ENCODE measurements at regions not wholly inside any gene's neighbourhood (a gene's known extent, or its start where the extent isn't known, plus 50 kb on each side); places are given as distances from the start of the nearest gene placed in this dataset.

DNA sequence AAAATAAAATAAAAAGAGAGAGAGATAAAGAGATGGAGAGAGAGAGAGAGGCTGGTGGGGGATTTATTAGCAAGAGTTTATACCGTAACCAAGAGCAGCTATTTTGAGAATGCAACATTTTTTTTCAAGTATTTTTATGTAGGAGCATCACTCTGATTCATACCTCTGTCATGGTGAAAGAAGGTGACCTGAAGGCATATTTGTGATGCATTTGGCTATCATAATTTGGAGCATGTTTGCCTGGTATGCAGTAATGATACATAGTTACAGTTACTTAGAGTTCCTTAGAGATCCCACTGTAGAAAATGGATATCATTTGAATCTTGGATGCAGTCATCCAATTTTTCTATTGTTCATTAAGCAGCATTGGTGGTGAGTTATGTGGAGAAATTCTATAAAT, 1472.4 kb downstream of the SI start:
- no peaks in the 10 kb centered on the region for H4K20me1 ChIP-seq (ENCODE audit: control insufficient read depth, insufficient read depth, low read length, poor library complexity, severe bottlenecking)
- Mint-ChIP-seq H3K4me3 (no peak overlapping the region), H3K27me3 (no peaks in the 10 kb centered on the region), H3K9me3 (ENCODE audit: insufficient read depth) (no peaks in the 10 kb centered on the region), H3K4me1 (no peaks in the 10 kb centered on the region), H3K27ac (no peak overlapping the region)
- no peaks in the 10 kb centered on the region for H3K79me2 ChIP-seq (ENCODE audit: control insufficient read depth, insufficient read depth, low read length)
- no peaks in the 10 kb centered on the region for H3K36me3 ChIP-seq (replicated peaks in 1 of 2; ENCODE audit: control extremely low read depth in 1 of 2, control insufficient read depth in 1 of 2, extremely low read depth in 1 of 2, insufficient read depth in 2 of 2, low read length in 1 of 2)
- H3K4me3 ChIP-seq (ENCODE audit: control extremely low read depth in 1 of 5, extremely low read depth in 1 of 5, insufficient read depth in 1 of 5, low read depth in 2 of 5, low read length in 4 of 5): no peak overlapping the region
- WGBS (ENCODE audit: insufficient coverage): no CpG with 5 or more reads among the region's 1 CpG
- H3K9ac ChIP-seq (ENCODE audit: low read length): no peak overlapping the region
- ChIA-PET POLR2A (no interaction called here), CTCF (no interaction called here)
- TF ChIP-seq EZH2 (IDR thresholded peaks at IDR 0.05; ENCODE audit: borderline replicate concordance, insufficient read depth, low read depth, low read length, poor library complexity, severe bottlenecking): no peak
- TF ChIP-seq, protein P1, sequence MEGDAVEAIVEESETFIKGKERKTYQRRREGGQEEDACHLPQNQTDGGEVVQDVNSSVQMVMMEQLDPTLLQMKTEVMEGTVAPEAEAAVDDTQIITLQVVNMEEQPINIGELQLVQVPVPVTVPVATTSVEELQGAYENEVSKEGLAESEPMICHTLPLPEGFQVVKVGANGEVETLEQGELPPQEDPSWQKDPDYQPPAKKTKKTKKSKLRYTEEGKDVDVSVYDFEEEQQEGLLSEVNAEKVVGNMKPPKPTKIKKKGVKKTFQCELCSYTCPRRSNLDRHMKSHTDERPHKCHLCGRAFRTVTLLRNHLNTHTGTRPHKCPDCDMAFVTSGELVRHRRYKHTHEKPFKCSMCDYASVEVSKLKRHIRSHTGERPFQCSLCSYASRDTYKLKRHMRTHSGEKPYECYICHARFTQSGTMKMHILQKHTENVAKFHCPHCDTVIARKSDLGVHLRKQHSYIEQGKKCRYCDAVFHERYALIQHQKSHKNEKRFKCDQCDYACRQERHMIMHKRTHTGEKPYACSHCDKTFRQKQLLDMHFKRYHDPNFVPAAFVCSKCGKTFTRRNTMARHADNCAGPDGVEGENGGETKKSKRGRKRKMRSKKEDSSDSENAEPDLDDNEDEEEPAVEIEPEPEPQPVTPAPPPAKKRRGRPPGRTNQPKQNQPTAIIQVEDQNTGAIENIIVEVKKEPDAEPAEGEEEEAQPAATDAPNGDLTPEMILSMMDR (IDR thresholded peaks at IDR 0.05): no peak
- no peak overlapping the region for H3K4me2 ChIP-seq (replicated peaks; ENCODE audit: low read depth, low read length, poor library complexity, severe bottlenecking)
- H3K4me1 ChIP-seq (ENCODE audit: control insufficient read depth in 2 of 2, insufficient read depth in 2 of 2, low read length in 2 of 2): no peaks in the 10 kb centered on the region
- DNase-seq (no peak), ATAC-seq (ENCODE audit: low read depth) (no peak)
- H3K27me3 ChIP-seq (replicated peaks in 1 of 4; ENCODE audit: control extremely low read depth in 1 of 4, control insufficient read depth in 3 of 4, insufficient read depth in 4 of 4, low read length in 3 of 4): no peaks in the 10 kb centered on the region
- H3K27ac ChIP-seq (ENCODE audit: low read length in 2 of 2): no peak overlapping the region
- no peaks in the 10 kb centered on the region for H3K9me3 ChIP-seq (ENCODE audit: control extremely low read depth in 1 of 3, control insufficient read depth in 2 of 3, insufficient read depth in 1 of 3, low read length in 2 of 3)
- no peak overlapping the region for H2AFZ ChIP-seq (ENCODE audit: insufficient read depth, low read depth, low read length, poor library complexity, severe bottlenecking)
- intact Hi-C loops (cut with micrococcal nuclease): no loop called here

DNA sequence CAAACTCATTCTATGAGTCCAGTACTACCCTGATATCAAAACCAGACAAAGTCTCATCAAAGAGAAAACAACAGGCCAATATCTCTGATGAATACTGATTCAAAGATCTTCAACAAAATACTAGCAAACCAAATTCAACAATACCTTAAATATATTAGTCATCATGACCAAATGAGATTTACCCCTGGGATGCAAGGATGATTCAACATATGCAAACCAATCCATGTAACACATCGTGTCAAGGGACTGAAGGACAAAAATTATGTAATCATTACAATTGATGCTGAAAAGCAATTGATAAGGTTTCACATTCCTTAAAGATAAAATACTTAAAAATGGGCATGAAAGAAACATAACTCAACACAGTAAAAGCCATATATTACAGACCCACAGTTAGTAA, 1476.9 kb downstream of the SI start:
- Histone ChIP-seq H3K4me2 (replicated peaks; ENCODE audit: low read depth, low read length, poor library complexity, severe bottlenecking) (no peak overlapping the region), H3K4me1 (ENCODE audit: control insufficient read depth in 2 of 2, insufficient read depth in 2 of 2, low read length in 2 of 2) (no peaks in the 10 kb centered on the region), H3K79me2 (ENCODE audit: control insufficient read depth, insufficient read depth, low read length) (no peaks in the 10 kb centered on the region), H3K27me3 (replicated peaks in 1 of 4; ENCODE audit: control extremely low read depth in 1 of 4, control insufficient read depth in 3 of 4, insufficient read depth in 4 of 4, low read length in 3 of 4) (no peaks in the 10 kb centered on the region), H2AFZ (ENCODE audit: insufficient read depth, low read depth, low read length, poor library complexity, severe bottlenecking) (no peak overlapping the region), H3K27ac (ENCODE audit: low read length in 2 of 2) (no peak overlapping the region), H4K20me1 (ENCODE audit: control insufficient read depth, insufficient read depth, low read length, poor library complexity, severe bottlenecking) (no peaks in the 10 kb centered on the region), H3K4me3 (ENCODE audit: control extremely low read depth in 1 of 5, extremely low read depth in 1 of 5, insufficient read depth in 1 of 5, low read depth in 2 of 5, low read length in 4 of 5) (no peak overlapping the region), H3K9ac (ENCODE audit: low read length) (no peak overlapping the region), H3K36me3 (replicated peaks in 1 of 2; ENCODE audit: control extremely low read depth in 1 of 2, control insufficient read depth in 1 of 2, extremely low read depth in 1 of 2, insufficient read depth in 2 of 2, low read length in 1 of 2) (no peaks in the 10 kb centered on the region), H3K9me3 (ENCODE audit: control extremely low read depth in 1 of 3, control insufficient read depth in 2 of 3, insufficient read depth in 1 of 3, low read length in 2 of 3) (peaks cover 0 to 4% (median 0%) of the 10 kb centered on the region in 3 donors)
- no peak for TF ChIP-seq EZH2 (IDR thresholded peaks at IDR 0.05; ENCODE audit: borderline replicate concordance, insufficient read depth, low read depth, low read length, poor library complexity, severe bottlenecking)
- TF ChIP-seq, protein P1 (IDR thresholded peaks at IDR 0.05): no peak
- WGBS (ENCODE audit: insufficient coverage): no CpG with 5 or more reads among the region's 1 CpG
- ATAC-seq (ENCODE audit: low read depth) (no peak), DNase-seq (no peak)
- no peaks in the 10 kb centered on the region for H3K4me1 Mint-ChIP-seq
- H3K27me3 Mint-ChIP-seq: no peaks in the 10 kb centered on the region
- ChIA-PET POLR2A (no interaction called here), CTCF (no interaction called here)
- H3K9me3 Mint-ChIP-seq (ENCODE audit: insufficient read depth): no peaks in the 10 kb centered on the region
- H3K27ac Mint-ChIP-seq: no peak overlapping the region
- intact Hi-C loops (cut with micrococcal nuclease): no loop called here
- H3K4me3 Mint-ChIP-seq: no peak overlapping the region

Measured in B cell (primary cell).